AG04449 (cell line): ENCODE measurements at regions not wholly inside any gene's neighbourhood (a gene's known extent, or its start where the extent isn't known, plus 50 kb on each side); places are given as distances from the start of the nearest gene placed in this dataset.

Source experiments
- CTCF ChIA-PET: fragments of 350-600 bp; formaldehyde crosslinking; extraction: SDS; loops from one replicate; lab custom pipeline; 2021; ENCODE audit warnings: antibody characterized with exemption; lab: Yijun Ruan, JAX
- POLR2A ChIA-PET: fragments of 400-600, 350-600 bp; formaldehyde crosslinking; extraction: SDS; loops from one replicate; lab custom pipeline; 2020; ENCODE audit warnings: antibody characterized with exemption, inconsistent platforms; lab: Yijun Ruan, JAX
- DNase-seq: peaks from one replicate; pipeline ENCODE4 v3.0.0-alpha.2; 2010; ENCODE audit warnings: low read depth, low spot score
- H3K4me3 ChIP-seq: 2 replicates; pipeline ENCODE4 v1.5.1; 2011; ENCODE audit warnings: low read depth, mild to moderate bottlenecking, control low read depth, low read length
- CTCF ChIP-seq: IDR thresholded peaks from one replicate; pipeline ENCODE4 v1.5.1; 2011; ENCODE audit warnings: mild to moderate bottlenecking, moderate library complexity, low read length, control low read depth, inconsistent platforms; ENCODE audit not compliant: insufficient read depth; ENCODE audit errors: missing control alignments

GRCh38 chr5:145708169-145708568, 127.0 kb downstream of the PRELID2 start:
- DNase-seq = no peak
- no peak overlapping the region for H3K4me3 ChIP-seq
- ChIA-PET POLR2A (no interaction called here), CTCF (interaction anchor here (1.4 to 2.8 kb wide), 3 partner anchors 10 to 26 kb away, joined by 3 to 14 read pairs (median 7); no protein-coding TSS in a partner anchor)
- no peak for TF ChIP-seq CTCF

- TF ChIP-seq CTCF = no peak
- no peak for DNase-seq
- ChIA-PET POLR2A (no interaction called here), CTCF (interaction anchor here (0.6 to 1.7 kb wide), 3 partner anchors 10 to 122 kb away, joined by 3 to 4 read pairs (median 3); no protein-coding TSS in a partner anchor)
- no peak overlapping the region for H3K4me3 ChIP-seq
These were observed 130.4 kb downstream of the PRELID2 start for GRCh38 chr5:145704724-145705123.

- POLR2A ChIA-PET = no interaction called here
- H3K4me3 ChIP-seq = no peak overlapping the region
- CTCF ChIA-PET = interaction anchor here (1.0 to 1.7 kb wide), 3 partner anchors 12 to 192 kb away, joined by 3 to 4 read pairs (median 3); no protein-coding TSS in a partner anchor
- no peak for DNase-seq
- no peak for TF ChIP-seq CTCF
These were observed 131.3 kb downstream of the PRELID2 start for GRCh38 chr5:145703856-145704255.

- ChIA-PET POLR2A (no interaction called here), CTCF (interaction anchor here (1.5 kb wide), 1 partner anchor 355 kb away, joined by 4 read pairs; no protein-coding TSS in a partner anchor)
- no peak for TF ChIP-seq CTCF
- H3K4me3 ChIP-seq = no peak overlapping the region
- no peak for DNase-seq
These were observed 133.7 kb downstream of the PRELID2 start for GRCh38 chr5:145701404-145701803.

- DNase-seq = no peak
- TF ChIP-seq CTCF = no peak
- H3K4me3 ChIP-seq = no peak overlapping the region
- ChIA-PET CTCF (interaction anchor here (1.1 kb wide), 1 partner anchor 19 kb away, joined by 4 read pairs; no protein-coding TSS in a partner anchor), POLR2A (no interaction called here)
These were observed 135.3 kb downstream of the PRELID2 start for GRCh38 chr5:145699846-145700245.

GRCh38 chr5:145697251-145697990, 137.7 kb downstream of the PRELID2 start:
- POLR2A ChIA-PET = no interaction called here
- TF ChIP-seq CTCF = peak; percentile 53
- no peak overlapping the region for H3K4me3 ChIP-seq
- CTCF ChIA-PET = interaction anchor here (0.7 to 1.9 kb wide), 15 partner anchors 9 to 349 kb away, joined by 3 to 12 read pairs (median 3); no protein-coding TSS in a partner anchor
- no peak for DNase-seq
